Heart right ventricle (tissue), 16 donors: ENCODE measurements at regions not wholly inside any gene's neighbourhood (a gene's known extent, or its start where the extent isn't known, plus 50 kb on each side); places are given as distances from the start of the nearest gene placed in this dataset.

Experiments used
- ATAC-seq, 8 donors: fragments of 200-7000 bp; cut with Tn5 transposase; one replicate each; pipeline ENCODE4 v1.9.1; 2020; ENCODE audit warnings: mild to moderate bottlenecking in 8 of 8, moderate library complexity in 8 of 8, moderate number of reproducible peaks in 1 of 8
- DNase-seq, 2 donors: peaks; one replicate each; pipeline ENCODE4 v3.0.0-alpha.2; 2020
- H3K27ac ChIP-seq, 10 donors: fragments of 200-600 bp; sonication (generic) in 2 of 10; one replicate each; pipeline versions ENCODE4 v1.5.0 to v1.8.0; 2020 to 2022; ENCODE audit warnings: mild to moderate bottlenecking in 3 of 10
- H3K27me3 ChIP-seq, 7 donors: fragments of 200-600 bp; one replicate each; pipeline ENCODE4 v1.8.0; 2021 to 2022; ENCODE audit warnings: mild to moderate bottlenecking in 2 of 7
- H3K36me3 ChIP-seq, 9 donors: fragments of 200-600 bp; sonication (generic) in 1 of 9; one replicate each; pipeline versions ENCODE4 v1.5.0 to v1.8.0; 2020 to 2022; ENCODE audit warnings: mild to moderate bottlenecking in 2 of 9
- H3K4me1 ChIP-seq, 9 donors: fragments of 200-600 bp; sonication (generic) in 1 of 9; one replicate each; pipeline versions ENCODE4 v1.5.0 to v1.8.0; 2020 to 2022; ENCODE audit warnings: mild to moderate bottlenecking in 4 of 9
- H3K4me3 ChIP-seq, 10 donors: fragments of 200-600 bp; sonication (generic) in 2 of 10; one replicate each; pipeline versions ENCODE4 v1.5.0 to v1.8.0; 2020 to 2022; ENCODE audit warnings: mild to moderate bottlenecking in 7 of 10, moderate library complexity in 2 of 10
- H3K9me3 ChIP-seq, 11 donors: fragments of 200-600 bp in 10 of 11; sonication (generic) in 2 of 11; one replicate each; pipeline versions ENCODE4 v1.5.0 to v1.8.0; 2013 to 2022; ENCODE audit warnings: mild to moderate bottlenecking in 2 of 11, control low read depth in 1 of 11, moderate library complexity in 1 of 11
- CTCF ChIP-seq, 9 donors: fragments of 200-600 bp; sonication (generic) in 2 of 9; IDR thresholded peaks; one replicate each; pipeline versions ENCODE4 v1.5.0 to v1.8.0; 2021 to 2022; ENCODE audit warnings: antibody characterized with exemption in 9 of 9, mild to moderate bottlenecking in 5 of 9, moderate library complexity in 1 of 9
- WGBS, 2 donors: extraction: QIAGEN DNeasy Blood & Tissue Kit; methylation state at CpG; one replicate each; pipeline ENCODE4 v1.1.7; 2013; ENCODE audit warnings: inconsistent platforms in 1 of 2; 5-methylcytosine and 5-hydroxymethylcytosine counted together
- intact Hi-C, 10 donors: fragments of 100-400 bp; cut with DNase I; formaldehyde crosslinking; loops; one replicate each; pipeline versions ENCODE4 v1.11.1 to v1.14.2; 2022
- donor health status: Arrhythmogenic right ventricular cardiomyopathy.
- donor health status: ischemic (EF 13 %, LVEDD 7.1; RV severe dilation, severe dysfunction).
- donor health status: healthy with polysubstance abuse.
- donor health status: DM: no; HTN: yes; CAD: no.
- donor health status: DM: no; HTN: no; CAD: no.
- donor health status: ischemic (EF 25% LVEDD 6.9; RV normal size, moderate dysfunction).
- donor health status: ischemic (EF 25% LVEDD 5.7; RV mildly dilated, moderate dysfunction).
- donor health status: healthy.
- donor health status: DM: yes; HTN: yes; CAD: no.
- donor health status: Ischemic cardiomyopathy.
- donor health status: ischemic (EF 35%, LVEDD 5.7; RV mildly dilated, moderate dysfunction).
- donor health status: nonischemic (EF 11% LVEDD 7.7; RV severe dilation, severe dysfunction).
- donor health status: DM: yes; HTN: yes; CAD: no.
- donor health status: PGD.
- donor health status: ischemic (EF 29% LVEDD 5.4; RV normal size, mild dysfunction).
- donor health status: nonischemic (EF 23%, LVEDD 6.1; RV moderate dilation, normal function).

GRCh38 chr20:48246061-48246790 lies 460.9 kb upstream of the SULF2 start:
- no peak for DNase-seq
- Histone ChIP-seq H3K4me1 (peaks cover 0 to 9% (median 3%) of the 10 kb centered on the region in 9 donors), H3K27ac (no peak overlapping the region), H3K4me3 (no peak overlapping the region), H3K27me3 (no peaks in the 10 kb centered on the region), H3K36me3 (no peaks in the 10 kb centered on the region), H3K9me3 (no peaks in the 10 kb centered on the region)
- no peak for ATAC-seq
- intact Hi-C loops = no loop called here
- no peak for TF ChIP-seq CTCF (IDR thresholded peaks at IDR 0.05)
- WGBS, 2 donors = 73 to 75% methylated on average over 9 of the region's 9 CpGs

GRCh38 chr20:48242623-48243022 lies 457.3 kb upstream of the SULF2 start:
- H3K27ac ChIP-seq = no peak overlapping the region
- peaks cover 0 to 4% (median 0%) of the 10 kb centered on the region in 7 donors for H3K27me3 ChIP-seq
- peaks cover 0 to 9% (median 3%) of the 10 kb centered on the region in 9 donors for H3K4me1 ChIP-seq
- intact Hi-C loops = no loop called here
- TF ChIP-seq CTCF (IDR thresholded peaks at IDR 0.05) = no peak
- no peaks in the 10 kb centered on the region for H3K9me3 ChIP-seq
- no peak overlapping the region for H3K4me3 ChIP-seq
- 96 to 98% methylated on average over 8 of the region's 8 CpGs for WGBS, 2 donors
- no peaks in the 10 kb centered on the region for H3K36me3 ChIP-seq
- no peak for ATAC-seq
- DNase-seq = no peak

DNA sequence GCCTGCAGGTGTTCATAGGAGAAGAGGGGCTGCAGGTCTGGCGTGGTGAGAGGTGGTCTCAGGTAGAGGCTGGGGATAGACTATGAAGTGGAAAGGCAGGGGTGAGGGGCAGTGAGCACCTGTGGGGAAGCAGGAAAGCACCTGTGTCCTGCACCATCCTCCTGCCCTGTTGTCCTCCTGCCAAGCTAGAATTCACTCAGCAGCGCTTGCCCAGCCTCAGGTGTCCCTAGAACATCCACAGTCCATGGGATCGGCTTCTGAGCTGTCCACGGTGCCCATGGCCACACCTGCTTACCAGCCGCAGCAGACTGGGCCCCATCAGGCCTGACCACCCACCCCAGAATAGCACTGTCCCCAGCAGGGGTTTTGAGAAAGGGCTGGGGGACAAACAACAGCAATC lies 456.2 kb upstream of the SULF2 start:
- Histone ChIP-seq H3K4me3 (no peak overlapping the region), H3K27me3 (peaks cover 0 to 4% (median 0%) of the 10 kb centered on the region in 7 donors), H3K4me1 (peaks cover 0 to 4% (median 0%) of the 10 kb centered on the region in 9 donors), H3K36me3 (no peaks in the 10 kb centered on the region), H3K9me3 (no peaks in the 10 kb centered on the region), H3K27ac (no peak overlapping the region)
- TF ChIP-seq CTCF (IDR thresholded peaks at IDR 0.05) = no peak
- ATAC-seq (no peak), DNase-seq (no peak)
- 83 to 92% methylated on average over 5 of the region's 5 CpGs for WGBS, 2 donors
- intact Hi-C loops = no loop called here

DNA sequence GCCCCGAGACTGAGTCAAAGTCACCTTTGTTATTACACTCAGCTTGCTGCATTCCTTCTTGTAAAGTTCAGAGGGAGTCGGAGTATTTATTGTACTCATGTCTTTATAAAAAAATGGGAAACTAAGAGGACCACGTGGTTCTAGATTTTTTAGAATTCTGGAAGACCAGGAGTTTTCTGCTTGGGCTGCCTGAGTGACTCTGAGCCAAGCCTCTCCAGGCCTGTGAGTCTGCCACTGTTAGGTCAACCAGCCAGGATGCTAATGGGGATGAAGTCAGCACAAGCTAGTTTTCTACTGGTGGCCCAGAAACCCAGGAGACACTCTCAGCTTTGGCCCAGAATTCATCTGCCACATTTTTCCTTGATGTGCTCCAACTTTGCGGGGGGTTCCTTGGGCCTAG lies 453.5 kb upstream of the SULF2 start:
- 66 to 76% methylated on average over 4 of the region's 4 CpGs for WGBS, 2 donors
- no peak overlapping the region for H3K4me3 ChIP-seq
- TF ChIP-seq CTCF (IDR thresholded peaks at IDR 0.05) = no peak
- no peaks in the 10 kb centered on the region for H3K4me1 ChIP-seq
- ATAC-seq (peak in 1 of 8 donors; percentile 25), DNase-seq (no peak)
- H3K9me3 ChIP-seq = no peaks in the 10 kb centered on the region
- no peaks in the 10 kb centered on the region for H3K36me3 ChIP-seq
- intact Hi-C loops = no loop called here
- H3K27me3 ChIP-seq = peaks cover 0 to 4% (median 0%) of the 10 kb centered on the region in 7 donors
- no peak overlapping the region for H3K27ac ChIP-seq
